ENCODE measurements at regions not wholly inside any gene's neighbourhood (a gene's known extent, or its start where the extent isn't known, plus 50 kb on each side); places are given as distances from the start of the nearest gene placed in this dataset.

DNA sequence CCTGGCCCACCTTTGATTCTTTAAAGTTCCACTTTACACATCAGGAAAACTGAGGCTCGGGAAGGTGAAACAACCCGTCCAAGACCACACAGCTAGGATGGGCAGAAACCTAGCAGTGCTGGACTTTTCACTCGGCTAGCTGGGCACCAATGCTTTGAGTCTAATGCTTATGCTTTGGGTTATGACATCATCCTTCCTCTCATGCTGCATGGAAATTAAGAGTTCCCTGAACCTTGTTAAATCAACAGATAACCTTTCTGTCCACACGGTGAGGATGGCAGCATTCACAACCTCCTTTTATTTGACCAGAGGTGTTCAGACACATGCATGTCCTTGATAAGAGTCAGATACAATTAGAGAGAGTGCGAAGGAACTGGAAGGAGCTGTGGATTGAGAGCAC is 138.4 kb downstream of the UQCRFS1 start:
- H3K9ac ChIP-seq (ENCODE audit: low read depth in 2 of 2, low read length in 2 of 2) = no peak overlapping the region
- no peaks in the 10 kb centered on the region for H3K36me3 ChIP-seq
- TF ChIP-seq CTCF (IDR thresholded peaks at IDR 0.05) = no peak
- H3K4me1 ChIP-seq = no peaks in the 10 kb centered on the region
- no peak for DNase-seq
- H3K27me3 ChIP-seq = no peaks in the 10 kb centered on the region
- no peak overlapping the region for H3K27ac ChIP-seq
- intact Hi-C loops (cut with DNase I) = no loop called here
- no peaks in the 10 kb centered on the region for H3K9me3 ChIP-seq
- no peak overlapping the region for H3K4me3 ChIP-seq

DNA sequence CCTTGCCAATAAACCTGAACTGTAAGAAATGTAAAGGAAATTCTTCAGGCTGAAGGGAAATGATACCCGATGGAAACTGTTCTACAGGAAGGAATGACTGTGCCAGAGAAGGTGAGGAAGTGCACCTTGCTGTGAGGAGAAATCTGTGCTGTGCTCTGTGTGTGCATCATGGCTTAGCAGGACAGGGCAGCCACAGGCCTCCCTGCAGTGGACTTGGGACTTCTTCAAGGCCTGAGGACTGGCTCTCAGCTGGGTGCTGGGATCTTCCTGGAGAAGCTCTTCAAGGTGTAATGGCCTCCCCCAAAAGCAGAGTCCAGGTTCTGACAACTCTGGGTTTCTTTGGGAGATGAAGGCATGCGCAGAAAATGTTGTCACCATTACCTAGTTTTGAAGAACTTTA is 145.1 kb downstream of the UQCRFS1 start:
- no peaks in the 10 kb centered on the region for H3K9me3 ChIP-seq
- no peak for DNase-seq
- no peaks in the 10 kb centered on the region for H3K36me3 ChIP-seq

DNA sequence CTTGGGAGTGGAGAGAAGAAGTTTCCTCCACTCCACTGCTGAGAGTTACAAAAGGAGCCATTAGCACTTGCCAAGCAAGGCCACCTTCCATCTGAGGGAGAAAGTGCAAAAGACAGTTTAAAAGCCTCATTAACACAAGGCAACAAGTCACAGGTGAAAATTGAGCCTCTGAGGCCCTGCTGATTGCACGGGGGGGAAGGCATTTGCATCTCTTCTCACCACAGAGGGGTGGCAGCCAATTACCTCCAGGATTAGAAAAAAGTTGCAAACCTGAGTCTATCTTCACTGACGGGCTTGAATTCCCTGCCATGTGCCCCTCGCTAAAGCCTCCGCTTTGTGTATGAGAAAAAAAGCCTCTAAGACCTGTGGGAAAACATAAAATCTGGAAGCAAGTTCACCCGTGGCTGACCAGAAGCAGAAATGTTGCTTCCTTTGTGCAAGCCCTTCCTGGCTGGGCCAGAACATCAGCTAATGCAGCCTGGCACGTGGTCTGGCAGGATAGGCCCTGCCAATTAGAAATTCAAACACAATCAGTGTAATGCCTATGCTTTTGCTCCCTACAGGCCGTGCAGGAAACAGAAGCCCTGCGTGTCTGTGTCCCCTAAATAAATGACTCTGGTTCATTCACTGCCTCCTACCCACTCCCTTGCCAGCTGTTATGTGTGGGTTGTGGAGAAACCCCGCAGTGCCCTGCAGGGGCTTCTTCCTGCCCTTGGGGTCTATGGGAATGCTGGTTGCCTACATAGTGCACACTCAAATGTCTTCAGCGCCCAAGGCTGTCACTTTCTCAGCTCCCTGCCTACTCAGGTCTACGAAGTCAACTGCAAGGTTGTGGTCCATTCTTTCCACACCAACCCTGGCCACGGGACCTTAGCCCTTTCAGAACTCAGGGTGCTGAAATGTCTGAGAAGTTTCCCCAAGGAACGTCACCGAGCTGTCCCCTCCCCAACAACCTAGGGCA is 150.2 kb downstream of the UQCRFS1 start:
- intact Hi-C loops (cut with DNase I) = no loop called here
- no peaks in the 10 kb centered on the region for H3K4me1 ChIP-seq
- H3K27ac ChIP-seq = no peak overlapping the region
- H3K9ac ChIP-seq (ENCODE audit: low read depth in 2 of 2, low read length in 2 of 2) = no peak overlapping the region
- no peaks in the 10 kb centered on the region for H3K27me3 ChIP-seq
- DNase-seq = no peak
- no peak for TF ChIP-seq CTCF (IDR thresholded peaks at IDR 0.05)
- no peaks in the 10 kb centered on the region for H3K36me3 ChIP-seq
- H3K9me3 ChIP-seq = no peaks in the 10 kb centered on the region
- H3K4me3 ChIP-seq = no peak overlapping the region

More for the DNA sequence above, 145.1 kb downstream of the UQCRFS1 start:
- intact Hi-C loops (cut with DNase I) = no loop called here
- H3K27me3 ChIP-seq = no peaks in the 10 kb centered on the region
- no peaks in the 10 kb centered on the region for H3K4me1 ChIP-seq
- TF ChIP-seq CTCF (IDR thresholded peaks at IDR 0.05) = no peak
- H3K4me3 ChIP-seq = no peak overlapping the region
- H3K9ac ChIP-seq (ENCODE audit: low read depth in 2 of 2, low read length in 2 of 2) = no peak overlapping the region
- H3K27ac ChIP-seq = no peak overlapping the region

DNA sequence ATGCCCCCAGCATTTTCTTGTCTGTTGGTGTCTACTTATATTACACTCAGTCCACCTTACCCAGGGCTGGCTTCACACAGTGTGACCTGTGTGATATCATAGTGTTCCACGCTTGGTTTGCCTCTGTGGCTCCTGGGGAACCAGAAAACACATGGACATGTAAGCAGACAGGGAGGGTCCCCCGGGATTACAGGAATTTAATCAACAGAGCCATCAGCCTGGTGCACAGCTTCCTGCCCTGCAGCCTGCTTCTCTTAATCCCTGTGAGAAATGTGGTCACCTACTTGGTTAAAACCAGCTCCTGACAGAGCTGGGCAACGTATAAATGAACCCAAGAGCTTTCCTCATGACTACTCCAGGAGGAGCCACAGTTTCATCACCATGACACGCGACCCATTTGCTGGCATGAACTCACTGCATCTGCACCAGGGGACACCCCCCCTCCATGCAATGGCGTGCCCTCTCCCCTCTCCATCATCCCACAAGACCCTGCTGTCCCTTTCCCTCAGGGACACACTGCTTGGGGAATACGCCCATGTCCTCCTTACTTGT is 152.1 kb downstream of the UQCRFS1 start:
- H3K4me1 ChIP-seq = no peaks in the 10 kb centered on the region
- intact Hi-C loops (cut with DNase I) = no loop called here
- no peaks in the 10 kb centered on the region for H3K9me3 ChIP-seq
- H3K27me3 ChIP-seq = no peaks in the 10 kb centered on the region
- no peak for DNase-seq
- H3K27ac ChIP-seq = no peak overlapping the region
- H3K9ac ChIP-seq (ENCODE audit: low read depth in 2 of 2, low read length in 2 of 2) = no peak overlapping the region
- TF ChIP-seq CTCF (IDR thresholded peaks at IDR 0.05) = no peak
- H3K36me3 ChIP-seq = no peaks in the 10 kb centered on the region
- H3K4me3 ChIP-seq = no peak overlapping the region

GRCh38 chr19:29056535-29056934 is 156.4 kb downstream of the UQCRFS1 start:
- Histone ChIP-seq H3K9me3 (no peaks in the 10 kb centered on the region), H3K4me3 (no peak overlapping the region), H3K27ac (no peak overlapping the region), H3K9ac (ENCODE audit: low read depth in 2 of 2, low read length in 2 of 2) (no peak overlapping the region), H3K36me3 (no peaks in the 10 kb centered on the region), H3K27me3 (no peaks in the 10 kb centered on the region), H3K4me1 (no peaks in the 10 kb centered on the region)
- no peak for TF ChIP-seq CTCF (IDR thresholded peaks at IDR 0.05)
- intact Hi-C loops (cut with DNase I) = no loop called here
- no peak for DNase-seq
